ENCODE measurements at regions not wholly inside any gene's neighbourhood (a gene's known extent, or its start where the extent isn't known, plus 50 kb on each side); places are given as distances from the start of the nearest gene placed in this dataset.

DNA sequence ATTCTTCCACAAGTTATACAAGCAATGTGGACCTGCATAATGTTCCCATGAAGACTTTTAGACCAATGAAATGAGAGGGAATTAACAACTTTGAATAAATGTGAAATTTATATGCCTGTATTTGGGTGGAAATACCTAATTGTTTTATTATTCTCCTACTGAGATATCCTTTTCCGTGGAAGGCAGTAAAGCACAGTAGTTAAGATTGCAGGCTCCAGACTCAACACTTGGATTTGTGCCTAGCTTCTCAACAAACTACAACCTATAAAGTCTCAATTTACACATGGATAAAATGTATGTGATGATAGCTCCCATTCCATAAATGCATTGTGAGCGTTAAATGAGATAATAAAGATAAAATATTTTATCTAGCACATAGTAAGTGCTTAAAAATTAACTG is 857.8 kb downstream of the CENPC start:
- TF ChIP-seq, protein P1, sequence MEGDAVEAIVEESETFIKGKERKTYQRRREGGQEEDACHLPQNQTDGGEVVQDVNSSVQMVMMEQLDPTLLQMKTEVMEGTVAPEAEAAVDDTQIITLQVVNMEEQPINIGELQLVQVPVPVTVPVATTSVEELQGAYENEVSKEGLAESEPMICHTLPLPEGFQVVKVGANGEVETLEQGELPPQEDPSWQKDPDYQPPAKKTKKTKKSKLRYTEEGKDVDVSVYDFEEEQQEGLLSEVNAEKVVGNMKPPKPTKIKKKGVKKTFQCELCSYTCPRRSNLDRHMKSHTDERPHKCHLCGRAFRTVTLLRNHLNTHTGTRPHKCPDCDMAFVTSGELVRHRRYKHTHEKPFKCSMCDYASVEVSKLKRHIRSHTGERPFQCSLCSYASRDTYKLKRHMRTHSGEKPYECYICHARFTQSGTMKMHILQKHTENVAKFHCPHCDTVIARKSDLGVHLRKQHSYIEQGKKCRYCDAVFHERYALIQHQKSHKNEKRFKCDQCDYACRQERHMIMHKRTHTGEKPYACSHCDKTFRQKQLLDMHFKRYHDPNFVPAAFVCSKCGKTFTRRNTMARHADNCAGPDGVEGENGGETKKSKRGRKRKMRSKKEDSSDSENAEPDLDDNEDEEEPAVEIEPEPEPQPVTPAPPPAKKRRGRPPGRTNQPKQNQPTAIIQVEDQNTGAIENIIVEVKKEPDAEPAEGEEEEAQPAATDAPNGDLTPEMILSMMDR (IDR thresholded peaks at IDR 0.05), result no peak
- TF ChIP-seq POLR2AphosphoS5 (IDR thresholded peaks at IDR 0.05) (no peak), EP300 (IDR thresholded peaks at IDR 0.05; ENCODE audit: low read depth) (no peak), POLR2A (IDR thresholded peaks at IDR 0.05) (no peak)
